ENCODE measurements at regions not wholly inside any gene's neighbourhood (a gene's known extent, or its start where the extent isn't known, plus 50 kb on each side); places are given as distances from the start of the nearest gene placed in this dataset.

DNA sequence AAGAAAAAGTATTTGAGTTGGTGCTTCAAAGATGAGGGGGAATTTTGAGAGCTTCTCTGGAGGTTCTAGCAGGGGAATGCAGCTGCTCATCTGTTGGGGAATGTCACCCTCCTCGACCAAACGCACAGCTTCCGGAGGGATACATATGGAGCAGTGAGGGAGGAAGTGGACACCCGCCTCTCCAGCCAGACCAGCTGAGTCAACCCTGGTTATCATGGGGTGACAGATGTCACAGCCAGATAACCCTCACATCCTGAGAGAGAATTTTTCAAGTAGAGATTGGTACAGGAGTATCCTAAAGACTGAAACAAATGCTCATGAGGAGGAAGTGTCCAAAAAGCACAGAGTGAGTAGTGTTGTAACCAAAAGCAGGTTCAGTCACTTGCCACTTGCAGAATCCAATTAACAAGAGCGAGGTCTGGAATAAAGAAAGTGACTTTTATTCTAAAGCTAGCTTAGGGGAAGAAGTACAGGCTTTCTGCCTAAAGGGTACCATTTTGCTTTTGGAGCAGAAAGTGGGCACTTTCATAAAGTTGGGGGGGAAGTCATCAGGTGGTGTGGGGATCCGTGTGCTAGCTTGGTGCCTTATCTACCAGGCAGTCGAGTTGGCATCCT, 395.2 kb downstream of the RAD51AP2 start:
- H3K36me3 ChIP-seq (ENCODE audit: control insufficient read depth in 2 of 2, insufficient read depth in 2 of 2, low read length in 1 of 2): no peaks in the 10 kb centered on the region
- 52 to 62% methylated on average over 7 of the region's 7 CpGs for WGBS, 2 donors

DNA sequence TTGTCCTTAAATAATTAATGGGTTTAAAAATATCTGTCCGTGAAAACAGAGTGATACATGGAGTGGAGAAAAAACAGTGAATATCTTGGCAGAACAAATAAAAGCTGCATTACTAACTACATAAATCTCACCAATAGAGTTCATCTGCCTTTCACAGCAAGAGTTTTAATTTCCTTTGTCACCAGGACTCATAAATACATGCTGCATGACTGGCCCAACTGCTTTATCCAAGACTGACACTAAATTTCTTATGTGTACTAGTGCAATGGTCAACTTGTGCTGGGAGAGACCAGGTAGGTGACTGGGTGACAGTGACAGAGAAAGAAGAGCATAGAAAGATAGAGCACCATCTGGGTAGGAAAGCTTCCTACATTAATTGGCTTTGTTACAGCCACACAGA, 402.8 kb downstream of the RAD51AP2 start:
- Histone ChIP-seq H3K4me3 (ENCODE audit: low read depth in 1 of 2, low read length in 2 of 2) (no peak overlapping the region), H3K27me3 (ENCODE audit: control insufficient read depth in 1 of 2, insufficient read depth in 2 of 2, low read length in 2 of 2) (no peaks in the 10 kb centered on the region), H3K9me3 (ENCODE audit: control insufficient read depth in 2 of 2, insufficient read depth in 1 of 2, low read depth in 1 of 2, low read length in 1 of 2) (no peaks in the 10 kb centered on the region), H3K27ac (ENCODE audit: low read depth in 2 of 2, low read length in 1 of 2) (no peak overlapping the region), H3K36me3 (ENCODE audit: control insufficient read depth in 2 of 2, insufficient read depth in 2 of 2, low read length in 1 of 2) (no peaks in the 10 kb centered on the region), H3K4me1 (ENCODE audit: control insufficient read depth in 2 of 2, insufficient read depth in 2 of 2, low read length in 1 of 2) (no peaks in the 10 kb centered on the region)
- WGBS, 2 donors: 58 to 59% methylated on average over 1 of the region's 1 CpG

More for the DNA sequence above, 395.2 kb downstream of the RAD51AP2 start:
- no peaks in the 10 kb centered on the region for H3K27me3 ChIP-seq (ENCODE audit: control insufficient read depth in 1 of 2, insufficient read depth in 2 of 2, low read length in 2 of 2)
- H3K4me1 ChIP-seq (ENCODE audit: control insufficient read depth in 2 of 2, insufficient read depth in 2 of 2, low read length in 1 of 2): no peaks in the 10 kb centered on the region
- no peak overlapping the region for H3K27ac ChIP-seq (ENCODE audit: low read depth in 2 of 2, low read length in 1 of 2)
- no peak overlapping the region for H3K4me3 ChIP-seq (ENCODE audit: low read depth in 1 of 2, low read length in 2 of 2)
- no peaks in the 10 kb centered on the region for H3K9me3 ChIP-seq (ENCODE audit: control insufficient read depth in 2 of 2, insufficient read depth in 1 of 2, low read depth in 1 of 2, low read length in 1 of 2)

DNA sequence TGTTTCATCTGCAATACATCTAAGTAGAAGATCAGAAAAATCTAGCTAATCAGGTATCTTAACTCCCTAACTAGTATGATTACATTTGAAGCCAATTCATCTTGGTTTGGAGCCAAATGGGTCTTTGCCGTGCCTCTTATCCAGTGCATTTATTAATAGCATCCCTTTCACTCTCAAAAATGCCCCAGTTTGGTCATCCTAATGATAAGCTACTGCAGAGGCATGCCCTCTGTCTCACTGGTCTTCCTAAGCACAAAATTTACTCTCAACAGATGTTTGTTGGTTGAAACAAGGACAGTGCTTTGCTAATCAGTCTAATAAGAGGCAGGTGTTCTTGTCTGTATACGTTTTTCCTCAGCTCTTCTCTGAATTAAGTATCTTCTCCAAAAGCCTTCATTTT, 403.2 kb downstream of the RAD51AP2 start:
- Histone ChIP-seq H3K27me3 (ENCODE audit: control insufficient read depth in 1 of 2, insufficient read depth in 2 of 2, low read length in 2 of 2) (no peaks in the 10 kb centered on the region), H3K27ac (ENCODE audit: low read depth in 2 of 2, low read length in 1 of 2) (no peak overlapping the region), H3K4me1 (ENCODE audit: control insufficient read depth in 2 of 2, insufficient read depth in 2 of 2, low read length in 1 of 2) (no peaks in the 10 kb centered on the region), H3K4me3 (ENCODE audit: low read depth in 1 of 2, low read length in 2 of 2) (no peak overlapping the region), H3K9me3 (ENCODE audit: control insufficient read depth in 2 of 2, insufficient read depth in 1 of 2, low read depth in 1 of 2, low read length in 1 of 2) (no peaks in the 10 kb centered on the region), H3K36me3 (ENCODE audit: control insufficient read depth in 2 of 2, insufficient read depth in 2 of 2, low read length in 1 of 2) (no peaks in the 10 kb centered on the region)
- WGBS, 2 donors: 25 to 30% methylated on average over 2 of the region's 2 CpGs

DNA sequence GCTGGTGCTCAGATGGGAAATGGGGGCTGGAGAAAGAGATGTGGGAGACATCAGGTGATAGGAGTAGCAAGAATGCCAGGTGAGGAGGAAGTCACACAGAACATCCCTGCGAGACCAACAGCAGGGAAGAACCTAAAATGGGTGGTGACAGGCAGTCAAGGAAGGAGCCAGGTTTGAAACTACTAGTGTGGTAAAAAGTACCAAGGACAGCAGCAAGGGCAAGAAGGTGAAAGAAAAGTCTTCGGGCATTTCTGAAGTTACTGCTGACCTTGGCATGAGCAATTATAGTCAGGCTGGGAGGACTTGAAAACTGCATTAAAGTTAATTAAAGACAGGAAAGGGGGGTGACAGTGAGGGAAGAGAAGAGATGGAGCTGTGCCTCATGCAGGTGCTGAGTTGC, 410.4 kb downstream of the RAD51AP2 start:
- 45 to 58% methylated on average over 2 of the region's 2 CpGs for WGBS, 2 donors
- no peaks in the 10 kb centered on the region for H3K4me1 ChIP-seq (ENCODE audit: control insufficient read depth in 2 of 2, insufficient read depth in 2 of 2, low read length in 1 of 2)
- no peak overlapping the region for H3K27ac ChIP-seq (ENCODE audit: low read depth in 2 of 2, low read length in 1 of 2)
- H3K27me3 ChIP-seq (ENCODE audit: control insufficient read depth in 1 of 2, insufficient read depth in 2 of 2, low read length in 2 of 2): no peaks in the 10 kb centered on the region
- H3K9me3 ChIP-seq (ENCODE audit: control insufficient read depth in 2 of 2, insufficient read depth in 1 of 2, low read depth in 1 of 2, low read length in 1 of 2): no peaks in the 10 kb centered on the region
- H3K36me3 ChIP-seq (ENCODE audit: control insufficient read depth in 2 of 2, insufficient read depth in 2 of 2, low read length in 1 of 2): no peaks in the 10 kb centered on the region
- H3K4me3 ChIP-seq (ENCODE audit: low read depth in 1 of 2, low read length in 2 of 2): no peak overlapping the region

DNA sequence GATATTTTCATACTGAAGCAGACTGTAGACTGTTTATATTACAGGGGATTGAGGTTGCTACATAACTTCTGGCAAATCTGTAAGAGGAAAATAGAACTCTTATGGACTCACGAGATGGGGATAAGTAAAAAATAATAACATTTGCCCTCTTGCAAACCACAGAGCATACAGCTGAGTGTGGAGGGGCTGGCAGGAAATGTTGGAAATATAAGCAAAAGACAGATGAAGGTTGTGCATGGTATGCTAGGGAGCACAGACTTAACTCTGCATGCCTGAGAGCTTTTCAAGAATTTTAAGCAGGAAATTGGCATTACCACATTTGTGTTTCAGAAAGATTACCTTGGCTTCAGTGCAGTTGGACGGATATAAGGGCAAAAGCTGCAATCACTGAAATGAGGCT, 411.1 kb downstream of the RAD51AP2 start:
- Histone ChIP-seq H3K36me3 (ENCODE audit: control insufficient read depth in 2 of 2, insufficient read depth in 2 of 2, low read length in 1 of 2) (no peaks in the 10 kb centered on the region), H3K9me3 (ENCODE audit: control insufficient read depth in 2 of 2, insufficient read depth in 1 of 2, low read depth in 1 of 2, low read length in 1 of 2) (no peaks in the 10 kb centered on the region), H3K27me3 (ENCODE audit: control insufficient read depth in 1 of 2, insufficient read depth in 2 of 2, low read length in 2 of 2) (no peaks in the 10 kb centered on the region), H3K4me1 (ENCODE audit: control insufficient read depth in 2 of 2, insufficient read depth in 2 of 2, low read length in 1 of 2) (no peaks in the 10 kb centered on the region), H3K27ac (ENCODE audit: low read depth in 2 of 2, low read length in 1 of 2) (no peak overlapping the region), H3K4me3 (ENCODE audit: low read depth in 1 of 2, low read length in 2 of 2) (no peak overlapping the region)
- WGBS, 2 donors: 32% methylated on average over 2 of the region's 2 CpGs

DNA sequence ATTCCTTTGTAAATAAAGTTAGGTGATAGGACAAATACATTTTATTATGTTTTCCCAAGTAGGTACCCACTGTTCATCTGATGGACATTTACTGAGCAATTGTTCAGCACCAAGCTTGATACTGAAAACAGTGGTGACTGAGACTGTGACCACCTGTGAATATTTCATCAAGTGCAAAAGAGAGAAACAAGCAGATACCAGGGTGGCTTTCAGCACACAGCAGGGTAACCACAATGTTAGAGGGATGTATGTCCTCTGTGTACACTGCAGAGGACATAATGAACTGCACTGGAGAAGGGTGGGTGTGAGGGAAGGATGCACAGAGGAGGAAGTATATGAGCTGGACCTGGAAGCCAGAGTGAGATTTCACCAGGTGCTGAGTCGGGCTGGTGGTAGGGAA, 411.8 kb downstream of the RAD51AP2 start:
- Histone ChIP-seq H3K27me3 (ENCODE audit: control insufficient read depth in 1 of 2, insufficient read depth in 2 of 2, low read length in 2 of 2) (no peaks in the 10 kb centered on the region), H3K36me3 (ENCODE audit: control insufficient read depth in 2 of 2, insufficient read depth in 2 of 2, low read length in 1 of 2) (no peaks in the 10 kb centered on the region), H3K9me3 (ENCODE audit: control insufficient read depth in 2 of 2, insufficient read depth in 1 of 2, low read depth in 1 of 2, low read length in 1 of 2) (no peaks in the 10 kb centered on the region), H3K27ac (ENCODE audit: low read depth in 2 of 2, low read length in 1 of 2) (no peak overlapping the region), H3K4me3 (ENCODE audit: low read depth in 1 of 2, low read length in 2 of 2) (no peak overlapping the region), H3K4me1 (ENCODE audit: control insufficient read depth in 2 of 2, insufficient read depth in 2 of 2, low read length in 1 of 2) (no peaks in the 10 kb centered on the region)
- 71 to 80% methylated on average over 1 of the region's 1 CpG for WGBS, 2 donors

DNA sequence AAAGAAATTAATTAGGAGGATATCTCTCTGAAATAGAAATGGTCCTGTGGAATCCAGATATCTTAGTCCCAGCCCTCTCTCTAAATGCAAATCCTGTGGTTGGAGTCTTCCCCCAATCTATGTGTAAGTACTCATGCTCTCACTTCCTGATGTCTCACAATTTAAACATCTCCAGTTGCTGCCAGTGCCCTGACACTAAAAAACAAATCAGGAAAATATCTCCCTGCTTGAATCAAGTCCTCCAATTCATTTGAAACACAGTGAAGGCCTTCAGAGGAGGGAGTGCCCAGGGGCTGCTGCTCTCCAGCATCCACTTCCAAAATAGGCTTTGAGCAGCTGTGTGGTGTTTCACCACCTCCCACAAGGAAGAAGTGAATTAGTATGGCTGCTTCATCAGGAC, 413.8 kb downstream of the RAD51AP2 start:
- Histone ChIP-seq H3K36me3 (ENCODE audit: control insufficient read depth in 2 of 2, insufficient read depth in 2 of 2, low read length in 1 of 2) (no peaks in the 10 kb centered on the region), H3K9me3 (ENCODE audit: control insufficient read depth in 2 of 2, insufficient read depth in 1 of 2, low read depth in 1 of 2, low read length in 1 of 2) (no peaks in the 10 kb centered on the region), H3K27ac (ENCODE audit: low read depth in 2 of 2, low read length in 1 of 2) (no peak overlapping the region), H3K27me3 (ENCODE audit: control insufficient read depth in 1 of 2, insufficient read depth in 2 of 2, low read length in 2 of 2) (no peaks in the 10 kb centered on the region), H3K4me1 (ENCODE audit: control insufficient read depth in 2 of 2, insufficient read depth in 2 of 2, low read length in 1 of 2) (no peaks in the 10 kb centered on the region), H3K4me3 (ENCODE audit: low read depth in 1 of 2, low read length in 2 of 2) (no peak overlapping the region)

DNA sequence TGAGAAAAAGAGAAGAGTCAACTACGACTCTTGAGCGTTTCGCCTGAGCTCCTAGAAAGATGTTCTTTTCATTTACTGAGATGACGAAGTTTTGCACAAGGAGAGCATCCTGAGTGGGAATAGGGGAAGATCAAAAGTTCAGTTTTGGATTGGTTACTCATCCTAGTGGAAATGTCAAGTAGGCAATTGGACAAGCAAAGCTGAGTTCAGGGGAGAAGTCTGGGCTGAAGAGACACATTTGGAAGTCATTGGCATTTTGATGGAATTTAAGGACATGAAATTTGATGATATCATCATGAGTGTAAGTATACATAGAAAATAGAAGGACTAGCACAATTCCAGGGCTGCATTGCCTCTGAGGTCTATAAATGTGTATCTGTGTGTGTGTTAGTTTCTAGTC, 416.6 kb downstream of the RAD51AP2 start:
- Histone ChIP-seq H3K4me1 (ENCODE audit: control insufficient read depth in 2 of 2, insufficient read depth in 2 of 2, low read length in 1 of 2) (no peaks in the 10 kb centered on the region), H3K4me3 (ENCODE audit: low read depth in 1 of 2, low read length in 2 of 2) (no peak overlapping the region), H3K36me3 (ENCODE audit: control insufficient read depth in 2 of 2, insufficient read depth in 2 of 2, low read length in 1 of 2) (no peaks in the 10 kb centered on the region), H3K27me3 (ENCODE audit: control insufficient read depth in 1 of 2, insufficient read depth in 2 of 2, low read length in 2 of 2) (no peaks in the 10 kb centered on the region), H3K27ac (ENCODE audit: low read depth in 2 of 2, low read length in 1 of 2) (no peak overlapping the region), H3K9me3 (ENCODE audit: control insufficient read depth in 2 of 2, insufficient read depth in 1 of 2, low read depth in 1 of 2, low read length in 1 of 2) (no peaks in the 10 kb centered on the region)
- 84 to 90% methylated on average over 4 of the region's 4 CpGs for WGBS, 2 donors

DNA sequence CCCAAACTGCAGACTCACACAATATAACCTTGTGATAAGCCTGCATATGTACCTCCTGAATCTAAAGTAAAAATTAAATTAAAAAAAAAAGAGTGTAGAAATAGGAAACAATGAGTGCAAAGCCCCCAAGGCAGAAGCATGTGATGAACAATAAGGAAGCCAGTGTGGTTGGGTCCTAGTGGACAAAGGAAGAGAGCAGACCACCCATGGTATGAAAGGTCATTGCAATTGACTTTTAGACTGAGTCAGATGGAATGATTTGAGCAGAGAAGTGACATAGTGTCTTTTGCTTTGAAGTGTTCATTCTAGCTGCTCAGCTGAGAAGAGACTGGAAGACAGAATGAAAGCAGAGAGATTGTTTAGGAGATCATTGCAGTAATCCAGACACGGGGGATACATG, 417.1 kb downstream of the RAD51AP2 start:
- H3K27me3 ChIP-seq (ENCODE audit: control insufficient read depth in 1 of 2, insufficient read depth in 2 of 2, low read length in 2 of 2): no peaks in the 10 kb centered on the region
- no peak overlapping the region for H3K27ac ChIP-seq (ENCODE audit: low read depth in 2 of 2, low read length in 1 of 2)
- H3K4me3 ChIP-seq (ENCODE audit: low read depth in 1 of 2, low read length in 2 of 2): no peak overlapping the region
- no peaks in the 10 kb centered on the region for H3K9me3 ChIP-seq (ENCODE audit: control insufficient read depth in 2 of 2, insufficient read depth in 1 of 2, low read depth in 1 of 2, low read length in 1 of 2)
- 61 to 64% methylated on average over 1 of the region's 1 CpG for WGBS, 2 donors
- no peaks in the 10 kb centered on the region for H3K4me1 ChIP-seq (ENCODE audit: control insufficient read depth in 2 of 2, insufficient read depth in 2 of 2, low read length in 1 of 2)
- H3K36me3 ChIP-seq (ENCODE audit: control insufficient read depth in 2 of 2, insufficient read depth in 2 of 2, low read length in 1 of 2): no peaks in the 10 kb centered on the region

DNA sequence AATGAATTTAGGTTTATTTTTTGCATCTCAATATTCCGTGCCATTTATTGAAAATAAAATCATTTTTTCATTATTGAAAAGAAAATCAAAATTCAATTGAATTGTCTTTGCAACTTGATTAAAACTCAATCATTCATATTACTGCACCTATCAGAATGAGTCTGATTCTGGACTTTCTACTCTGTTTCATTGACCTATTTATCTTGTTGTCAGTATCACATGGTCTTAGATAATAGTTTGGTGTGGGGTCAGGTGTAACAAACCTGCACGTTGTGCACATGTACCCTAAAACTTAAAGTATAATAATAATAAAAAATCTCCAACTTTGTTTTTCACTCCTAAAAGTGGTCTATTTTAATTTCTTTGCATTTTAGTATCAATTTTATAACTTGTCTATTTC, 422.9 kb downstream of the RAD51AP2 start:
- no peaks in the 10 kb centered on the region for H3K36me3 ChIP-seq (ENCODE audit: control insufficient read depth in 2 of 2, insufficient read depth in 2 of 2, low read length in 1 of 2)
- no peaks in the 10 kb centered on the region for H3K4me1 ChIP-seq (ENCODE audit: control insufficient read depth in 2 of 2, insufficient read depth in 2 of 2, low read length in 1 of 2)
- no peak overlapping the region for H3K27ac ChIP-seq (ENCODE audit: low read depth in 2 of 2, low read length in 1 of 2)
- H3K27me3 ChIP-seq (ENCODE audit: control insufficient read depth in 1 of 2, insufficient read depth in 2 of 2, low read length in 2 of 2): no peaks in the 10 kb centered on the region
- WGBS, 2 donors: 82 to 83% methylated on average over 2 of the region's 2 CpGs
- no peaks in the 10 kb centered on the region for H3K9me3 ChIP-seq (ENCODE audit: control insufficient read depth in 2 of 2, insufficient read depth in 1 of 2, low read depth in 1 of 2, low read length in 1 of 2)
- H3K4me3 ChIP-seq (ENCODE audit: low read depth in 1 of 2, low read length in 2 of 2): no peak overlapping the region

Measured in esophagus (tissue), 2 donors.